ENCODE measurements at regions not wholly inside any gene's neighbourhood (a gene's known extent, or its start where the extent isn't known, plus 50 kb on each side); places are given as distances from the start of the nearest gene placed in this dataset.

DNA sequence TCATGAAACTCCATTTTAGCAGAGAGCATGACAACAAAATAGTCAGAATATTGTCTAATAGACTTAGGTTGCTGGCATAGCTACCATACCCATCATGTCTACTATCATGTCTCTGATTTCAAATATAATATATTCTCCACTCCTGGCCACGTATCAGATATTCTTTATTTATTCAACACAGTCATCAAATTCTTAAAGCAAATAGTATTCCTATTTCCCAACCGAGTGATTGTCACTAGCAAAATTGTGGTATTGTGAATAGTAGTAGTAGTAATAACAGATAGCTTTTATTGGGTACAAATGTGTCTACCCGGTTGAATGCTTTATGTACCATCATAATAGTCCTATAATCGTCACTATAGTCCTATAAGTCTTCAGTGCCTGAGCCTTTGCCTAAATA, 918.6 kb downstream of the KCNMA1 start:
- no peaks in the 10 kb centered on the region for H3K36me3 ChIP-seq (ENCODE audit: low read depth)
- DNase-seq (ENCODE audit: low spot score), result no peak
- no peaks in the 10 kb centered on the region for H3K9me3 ChIP-seq (ENCODE audit: severe bottlenecking)
- ATAC-seq (ENCODE audit: low read depth), result no peak
- TF ChIP-seq, protein P1, sequence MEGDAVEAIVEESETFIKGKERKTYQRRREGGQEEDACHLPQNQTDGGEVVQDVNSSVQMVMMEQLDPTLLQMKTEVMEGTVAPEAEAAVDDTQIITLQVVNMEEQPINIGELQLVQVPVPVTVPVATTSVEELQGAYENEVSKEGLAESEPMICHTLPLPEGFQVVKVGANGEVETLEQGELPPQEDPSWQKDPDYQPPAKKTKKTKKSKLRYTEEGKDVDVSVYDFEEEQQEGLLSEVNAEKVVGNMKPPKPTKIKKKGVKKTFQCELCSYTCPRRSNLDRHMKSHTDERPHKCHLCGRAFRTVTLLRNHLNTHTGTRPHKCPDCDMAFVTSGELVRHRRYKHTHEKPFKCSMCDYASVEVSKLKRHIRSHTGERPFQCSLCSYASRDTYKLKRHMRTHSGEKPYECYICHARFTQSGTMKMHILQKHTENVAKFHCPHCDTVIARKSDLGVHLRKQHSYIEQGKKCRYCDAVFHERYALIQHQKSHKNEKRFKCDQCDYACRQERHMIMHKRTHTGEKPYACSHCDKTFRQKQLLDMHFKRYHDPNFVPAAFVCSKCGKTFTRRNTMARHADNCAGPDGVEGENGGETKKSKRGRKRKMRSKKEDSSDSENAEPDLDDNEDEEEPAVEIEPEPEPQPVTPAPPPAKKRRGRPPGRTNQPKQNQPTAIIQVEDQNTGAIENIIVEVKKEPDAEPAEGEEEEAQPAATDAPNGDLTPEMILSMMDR (IDR thresholded peaks at IDR 0.05; ENCODE audit: poor library complexity, severe bottlenecking), result no peak
- H3K4me1 ChIP-seq (ENCODE audit: insufficient read depth, poor library complexity, severe bottlenecking), result peaks cover 6% of the 10 kb centered on the region
- no peak overlapping the region for H3K4me3 ChIP-seq (ENCODE audit: severe bottlenecking)
- H3K27me3 ChIP-seq (ENCODE audit: insufficient read depth, poor library complexity, severe bottlenecking), result peaks cover 26% of the 10 kb centered on the region
- no peak overlapping the region for H3K27ac ChIP-seq (ENCODE audit: poor library complexity, severe bottlenecking)

DNA sequence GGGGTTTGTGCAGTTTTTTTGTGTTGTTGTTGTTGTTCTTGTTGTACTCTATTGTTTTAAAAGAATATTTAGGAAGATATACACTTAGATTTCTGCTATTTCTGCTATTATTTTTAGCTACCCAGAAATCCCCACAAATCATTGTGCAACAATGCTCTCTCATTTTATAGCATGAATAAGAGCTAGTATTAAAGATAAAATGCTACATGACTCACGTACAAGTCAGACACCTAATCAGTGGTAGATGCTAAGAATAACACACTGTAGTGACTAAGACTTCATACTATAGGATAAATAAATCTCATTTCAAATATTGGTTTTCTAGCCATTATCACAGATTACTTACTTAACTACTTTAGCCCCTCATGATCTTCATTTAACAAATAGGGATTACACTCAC, 920.5 kb downstream of the KCNMA1 start:
- no peaks in the 10 kb centered on the region for H3K36me3 ChIP-seq (ENCODE audit: low read depth)
- peak; percentile 98 for ATAC-seq (ENCODE audit: low read depth)
- TF ChIP-seq, protein P1 (IDR thresholded peaks at IDR 0.05; ENCODE audit: poor library complexity, severe bottlenecking), result no peak
- no peak overlapping the region for H3K4me3 ChIP-seq (ENCODE audit: severe bottlenecking)
- peaks cover 38% of the 10 kb centered on the region for H3K27me3 ChIP-seq (ENCODE audit: insufficient read depth, poor library complexity, severe bottlenecking)
- H3K27ac ChIP-seq (ENCODE audit: poor library complexity, severe bottlenecking), result no peak overlapping the region
- H3K9me3 ChIP-seq (ENCODE audit: severe bottlenecking), result no peaks in the 10 kb centered on the region
- H3K4me1 ChIP-seq (ENCODE audit: insufficient read depth, poor library complexity, severe bottlenecking), result peaks cover 6% of the 10 kb centered on the region
- DNase-seq (ENCODE audit: low spot score), result no peak

DNA sequence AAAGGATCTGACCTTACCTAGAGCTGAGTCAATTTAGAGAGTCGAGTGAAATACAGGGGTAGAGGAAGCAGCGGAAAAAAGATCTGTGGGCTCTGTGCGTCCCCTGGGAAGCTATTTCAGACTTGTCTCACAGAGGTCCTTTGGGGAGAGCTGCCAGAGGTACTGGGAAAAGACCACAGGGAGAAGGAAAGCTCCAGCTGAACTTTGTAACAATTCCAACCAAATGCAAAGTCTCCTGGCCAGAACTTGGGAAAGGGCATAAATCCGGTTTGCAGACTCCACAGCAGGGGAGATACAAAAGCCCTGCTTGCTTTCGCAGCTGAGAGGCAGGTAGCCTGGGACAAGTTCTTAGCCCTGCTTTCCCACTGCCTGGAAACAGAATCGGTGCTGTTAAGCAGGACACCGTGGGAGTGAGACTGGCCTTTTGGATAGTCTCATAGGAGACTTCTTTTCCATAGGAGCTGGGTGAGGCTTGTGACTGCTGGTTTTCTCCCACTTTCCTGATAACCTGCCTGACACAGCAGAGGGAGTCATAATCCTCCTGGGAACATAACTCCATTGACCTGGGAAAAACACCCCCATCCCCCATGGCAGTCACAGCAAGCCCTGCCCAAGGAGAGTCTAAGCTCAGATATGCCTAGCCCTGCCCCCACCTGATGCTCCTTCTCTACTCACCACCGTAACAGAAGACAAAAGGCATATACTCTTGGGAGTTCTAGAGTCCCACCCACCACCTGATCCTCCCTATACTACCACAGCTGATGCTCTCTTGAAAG, 926.2 kb downstream of the KCNMA1 start:
- DNase-seq (ENCODE audit: low spot score), result no peak
- Histone ChIP-seq H3K9me3 (ENCODE audit: severe bottlenecking) (no peaks in the 10 kb centered on the region), H3K27ac (ENCODE audit: poor library complexity, severe bottlenecking) (no peak overlapping the region), H3K27me3 (ENCODE audit: insufficient read depth, poor library complexity, severe bottlenecking) (peaks cover 52% of the 10 kb centered on the region), H3K4me1 (ENCODE audit: insufficient read depth, poor library complexity, severe bottlenecking) (no peaks in the 10 kb centered on the region), H3K4me3 (ENCODE audit: severe bottlenecking) (no peak overlapping the region), H3K36me3 (ENCODE audit: low read depth) (no peaks in the 10 kb centered on the region)
- TF ChIP-seq, protein P1 (IDR thresholded peaks at IDR 0.05; ENCODE audit: poor library complexity, severe bottlenecking), result no peak
- ATAC-seq (ENCODE audit: low read depth), result no peak

DNA sequence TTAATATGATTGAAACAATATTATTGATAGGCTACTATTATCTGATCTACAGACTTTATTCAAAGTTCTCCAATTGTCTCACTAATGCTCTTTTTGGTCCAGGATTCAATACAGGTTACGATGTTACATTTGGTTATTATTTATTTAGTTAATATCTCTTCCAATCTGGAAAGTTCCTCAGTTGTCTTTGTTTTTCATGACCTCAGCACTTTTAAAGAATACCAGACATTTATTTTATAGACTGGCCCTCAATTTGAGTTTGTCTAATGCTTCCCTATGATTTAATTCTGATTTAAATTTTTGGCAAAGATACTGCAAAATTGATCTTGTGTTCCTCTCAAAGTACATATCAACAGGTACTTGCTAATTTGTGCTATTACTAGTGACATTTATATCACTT, 937.4 kb downstream of the KCNMA1 start:
- DNase-seq (ENCODE audit: low spot score) (no peak), ATAC-seq (ENCODE audit: low read depth) (no peak)
- Histone ChIP-seq H3K36me3 (ENCODE audit: low read depth) (no peaks in the 10 kb centered on the region), H3K4me3 (ENCODE audit: severe bottlenecking) (no peak overlapping the region), H3K4me1 (ENCODE audit: insufficient read depth, poor library complexity, severe bottlenecking) (no peaks in the 10 kb centered on the region), H3K27me3 (ENCODE audit: insufficient read depth, poor library complexity, severe bottlenecking) (peaks cover 10% of the 10 kb centered on the region), H3K9me3 (ENCODE audit: severe bottlenecking) (no peaks in the 10 kb centered on the region), H3K27ac (ENCODE audit: poor library complexity, severe bottlenecking) (no peak overlapping the region)
- TF ChIP-seq, protein P1 (IDR thresholded peaks at IDR 0.05; ENCODE audit: poor library complexity, severe bottlenecking), result no peak

DNA sequence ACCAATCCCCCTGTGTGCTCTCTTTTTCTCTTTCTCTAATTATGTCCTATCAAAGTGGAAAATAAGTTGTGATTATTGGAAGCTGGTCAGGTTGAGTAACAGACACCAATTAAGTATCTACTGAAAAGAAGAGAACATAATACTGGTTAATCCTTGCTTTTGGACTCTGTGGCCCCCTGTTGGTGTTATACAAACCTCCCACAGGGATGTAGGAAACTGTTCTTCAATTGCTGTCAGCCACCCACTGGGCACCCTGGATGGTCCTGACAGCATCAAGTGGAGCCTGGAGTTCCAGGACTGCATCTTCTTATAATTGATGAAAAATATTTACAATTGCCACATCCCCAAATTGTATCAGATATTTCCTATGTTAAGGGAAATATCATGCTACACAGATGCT, 939.7 kb downstream of the KCNMA1 start:
- Histone ChIP-seq H3K4me1 (ENCODE audit: insufficient read depth, poor library complexity, severe bottlenecking) (no peaks in the 10 kb centered on the region), H3K36me3 (ENCODE audit: low read depth) (no peaks in the 10 kb centered on the region), H3K27me3 (ENCODE audit: insufficient read depth, poor library complexity, severe bottlenecking) (peaks cover 16% of the 10 kb centered on the region), H3K4me3 (ENCODE audit: severe bottlenecking) (no peak overlapping the region), H3K9me3 (ENCODE audit: severe bottlenecking) (no peaks in the 10 kb centered on the region), H3K27ac (ENCODE audit: poor library complexity, severe bottlenecking) (no peak overlapping the region)
- no peak for ATAC-seq (ENCODE audit: low read depth)
- no peak for DNase-seq (ENCODE audit: low spot score)
- TF ChIP-seq, protein P1 (IDR thresholded peaks at IDR 0.05; ENCODE audit: poor library complexity, severe bottlenecking), result no peak

Data from RWPE2 (cell line).